ENCODE measurements at regions not wholly inside any gene's neighbourhood (a gene's known extent, or its start where the extent isn't known, plus 50 kb on each side); places are given as distances from the start of the nearest gene placed in this dataset.

DNA sequence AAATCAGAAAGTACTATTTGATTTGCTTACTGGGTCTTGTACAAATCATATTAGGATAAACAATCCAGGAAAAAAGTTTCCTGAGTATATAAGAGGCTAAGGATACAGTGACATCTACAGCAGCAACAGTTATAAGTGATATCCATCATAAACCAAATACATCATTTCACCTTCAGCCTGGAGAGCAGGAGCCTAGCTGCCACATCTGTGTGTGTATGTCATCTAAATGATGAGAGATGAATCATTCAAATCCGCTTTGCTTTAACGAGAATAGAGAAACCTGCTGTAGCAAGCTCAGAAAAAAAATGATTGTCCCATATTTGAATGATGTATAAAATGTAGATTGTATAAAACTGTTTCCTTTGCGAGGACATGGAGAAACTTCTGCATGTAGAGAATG, 841.4 kb downstream of the SI start:
- no peak overlapping the region for H3K27ac ChIP-seq (ENCODE audit: low read depth, low read length)
- H4K20me1 ChIP-seq (ENCODE audit: control insufficient read depth, insufficient read depth, low read depth, low read length): no peaks in the 10 kb centered on the region
- H3K4me3 ChIP-seq (ENCODE audit: low read length): no peak overlapping the region
- H3K36me3 ChIP-seq (ENCODE audit: control insufficient read depth, low read length): no peaks in the 10 kb centered on the region
- no peaks in the 10 kb centered on the region for H3K79me2 ChIP-seq (ENCODE audit: control insufficient read depth, low read length)
- no peaks in the 10 kb centered on the region for H3K9me3 ChIP-seq (ENCODE audit: control insufficient read depth, insufficient read depth, low read length)
- H3K4me1 ChIP-seq (ENCODE audit: control insufficient read depth, low read length): no peaks in the 10 kb centered on the region
- no peaks in the 10 kb centered on the region for H3K27me3 ChIP-seq (ENCODE audit: control insufficient read depth, low read length)
- no peaks in the 10 kb centered on the region for H3F3A ChIP-seq (ENCODE audit: control insufficient read depth, insufficient read depth)
- H3K4me2 ChIP-seq (ENCODE audit: low read length): no peak overlapping the region
- H3K9me2 ChIP-seq (replicated peaks; ENCODE audit: control insufficient read depth, low read length): no peaks in the 10 kb centered on the region
- TF ChIP-seq EZH2phosphoT487 (IDR thresholded peaks at IDR 0.05; ENCODE audit: borderline replicate concordance, low read length): no peak
- TF ChIP-seq, protein P1, sequence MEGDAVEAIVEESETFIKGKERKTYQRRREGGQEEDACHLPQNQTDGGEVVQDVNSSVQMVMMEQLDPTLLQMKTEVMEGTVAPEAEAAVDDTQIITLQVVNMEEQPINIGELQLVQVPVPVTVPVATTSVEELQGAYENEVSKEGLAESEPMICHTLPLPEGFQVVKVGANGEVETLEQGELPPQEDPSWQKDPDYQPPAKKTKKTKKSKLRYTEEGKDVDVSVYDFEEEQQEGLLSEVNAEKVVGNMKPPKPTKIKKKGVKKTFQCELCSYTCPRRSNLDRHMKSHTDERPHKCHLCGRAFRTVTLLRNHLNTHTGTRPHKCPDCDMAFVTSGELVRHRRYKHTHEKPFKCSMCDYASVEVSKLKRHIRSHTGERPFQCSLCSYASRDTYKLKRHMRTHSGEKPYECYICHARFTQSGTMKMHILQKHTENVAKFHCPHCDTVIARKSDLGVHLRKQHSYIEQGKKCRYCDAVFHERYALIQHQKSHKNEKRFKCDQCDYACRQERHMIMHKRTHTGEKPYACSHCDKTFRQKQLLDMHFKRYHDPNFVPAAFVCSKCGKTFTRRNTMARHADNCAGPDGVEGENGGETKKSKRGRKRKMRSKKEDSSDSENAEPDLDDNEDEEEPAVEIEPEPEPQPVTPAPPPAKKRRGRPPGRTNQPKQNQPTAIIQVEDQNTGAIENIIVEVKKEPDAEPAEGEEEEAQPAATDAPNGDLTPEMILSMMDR (IDR thresholded peaks at IDR 0.05; ENCODE audit: low read depth, low read length, poor library complexity, severe bottlenecking): no peak

GRCh38 chr3:164235289-164236028, 842.8 kb downstream of the SI start:
- H3K4me1 ChIP-seq (ENCODE audit: control insufficient read depth, low read length): no peaks in the 10 kb centered on the region
- H3K79me2 ChIP-seq (ENCODE audit: control insufficient read depth, low read length): no peaks in the 10 kb centered on the region
- H3K27me3 ChIP-seq (ENCODE audit: control insufficient read depth, low read length): no peaks in the 10 kb centered on the region
- no peak overlapping the region for H3K4me3 ChIP-seq (ENCODE audit: low read length)
- no peak overlapping the region for H3K27ac ChIP-seq (ENCODE audit: low read depth, low read length)
- no peak overlapping the region for H3K4me2 ChIP-seq (ENCODE audit: low read length)
- H3K9me2 ChIP-seq (replicated peaks; ENCODE audit: control insufficient read depth, low read length): no peaks in the 10 kb centered on the region
- H4K20me1 ChIP-seq (ENCODE audit: control insufficient read depth, insufficient read depth, low read depth, low read length): no peaks in the 10 kb centered on the region
- no peaks in the 10 kb centered on the region for H3K9me3 ChIP-seq (ENCODE audit: control insufficient read depth, insufficient read depth, low read length)
- no peaks in the 10 kb centered on the region for H3F3A ChIP-seq (ENCODE audit: control insufficient read depth, insufficient read depth)
- no peaks in the 10 kb centered on the region for H3K36me3 ChIP-seq (ENCODE audit: control insufficient read depth, low read length)
- TF ChIP-seq, protein P1 (IDR thresholded peaks at IDR 0.05; ENCODE audit: low read depth, low read length, poor library complexity, severe bottlenecking): no peak
- no peak for TF ChIP-seq EZH2phosphoT487 (IDR thresholded peaks at IDR 0.05; ENCODE audit: borderline replicate concordance, low read length)

GRCh38 chr3:164233951-164234350, 844.3 kb downstream of the SI start:
- Histone ChIP-seq H3K36me3 (ENCODE audit: control insufficient read depth, low read length) (no peaks in the 10 kb centered on the region), H3K9me2 (replicated peaks; ENCODE audit: control insufficient read depth, low read length) (no peaks in the 10 kb centered on the region), H3F3A (ENCODE audit: control insufficient read depth, insufficient read depth) (no peaks in the 10 kb centered on the region), H3K4me1 (ENCODE audit: control insufficient read depth, low read length) (no peaks in the 10 kb centered on the region), H3K27me3 (ENCODE audit: control insufficient read depth, low read length) (no peaks in the 10 kb centered on the region), H3K4me2 (ENCODE audit: low read length) (no peak overlapping the region), H3K4me3 (ENCODE audit: low read length) (no peak overlapping the region), H3K9me3 (ENCODE audit: control insufficient read depth, insufficient read depth, low read length) (no peaks in the 10 kb centered on the region), H4K20me1 (ENCODE audit: control insufficient read depth, insufficient read depth, low read depth, low read length) (no peaks in the 10 kb centered on the region), H3K79me2 (ENCODE audit: control insufficient read depth, low read length) (no peaks in the 10 kb centered on the region), H3K27ac (ENCODE audit: low read depth, low read length) (no peak overlapping the region)
- TF ChIP-seq, protein P1 (IDR thresholded peaks at IDR 0.05; ENCODE audit: low read depth, low read length, poor library complexity, severe bottlenecking): no peak
- TF ChIP-seq EZH2phosphoT487 (IDR thresholded peaks at IDR 0.05; ENCODE audit: borderline replicate concordance, low read length): no peak

Measured in DOHH2 (cell line).